ENCODE measurements at regions not wholly inside any gene's neighbourhood (a gene's known extent, or its start where the extent isn't known, plus 50 kb on each side); places are given as distances from the start of the nearest gene placed in this dataset.

DNA sequence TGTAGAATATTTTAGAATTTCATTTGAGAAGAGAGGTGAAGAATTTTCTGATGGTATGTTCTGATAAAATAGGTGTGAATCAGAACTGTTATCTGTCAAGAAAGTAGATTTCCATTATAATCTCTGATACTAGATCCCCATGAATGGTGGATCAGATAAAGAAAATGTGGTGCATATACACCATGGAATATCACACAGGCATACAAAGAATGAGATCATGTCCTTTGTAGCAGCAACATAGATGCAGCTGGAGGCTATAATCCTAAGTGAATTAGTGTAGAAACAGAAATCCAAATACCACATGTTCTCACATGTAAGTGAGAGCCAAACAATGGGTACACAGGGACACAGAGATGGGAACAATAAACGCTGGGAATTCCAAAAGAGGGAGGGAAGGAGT, 372.0 kb upstream of the ATP2B1 start:
- H4K20me1 ChIP-seq (ENCODE audit: insufficient read depth, low read length): no peaks in the 10 kb centered on the region
- no peaks in the 10 kb centered on the region for H3K9me3 ChIP-seq (ENCODE audit: insufficient read depth, low read length)
- no peak overlapping the region for H2AFZ ChIP-seq (ENCODE audit: low read depth, low read length)
- no peaks in the 10 kb centered on the region for H3K79me2 ChIP-seq (ENCODE audit: low read length)
- H3K27ac ChIP-seq (ENCODE audit: low read length): no peak overlapping the region
- no peaks in the 10 kb centered on the region for H3K4me1 ChIP-seq (ENCODE audit: low read length)
- TF ChIP-seq, protein P1, sequence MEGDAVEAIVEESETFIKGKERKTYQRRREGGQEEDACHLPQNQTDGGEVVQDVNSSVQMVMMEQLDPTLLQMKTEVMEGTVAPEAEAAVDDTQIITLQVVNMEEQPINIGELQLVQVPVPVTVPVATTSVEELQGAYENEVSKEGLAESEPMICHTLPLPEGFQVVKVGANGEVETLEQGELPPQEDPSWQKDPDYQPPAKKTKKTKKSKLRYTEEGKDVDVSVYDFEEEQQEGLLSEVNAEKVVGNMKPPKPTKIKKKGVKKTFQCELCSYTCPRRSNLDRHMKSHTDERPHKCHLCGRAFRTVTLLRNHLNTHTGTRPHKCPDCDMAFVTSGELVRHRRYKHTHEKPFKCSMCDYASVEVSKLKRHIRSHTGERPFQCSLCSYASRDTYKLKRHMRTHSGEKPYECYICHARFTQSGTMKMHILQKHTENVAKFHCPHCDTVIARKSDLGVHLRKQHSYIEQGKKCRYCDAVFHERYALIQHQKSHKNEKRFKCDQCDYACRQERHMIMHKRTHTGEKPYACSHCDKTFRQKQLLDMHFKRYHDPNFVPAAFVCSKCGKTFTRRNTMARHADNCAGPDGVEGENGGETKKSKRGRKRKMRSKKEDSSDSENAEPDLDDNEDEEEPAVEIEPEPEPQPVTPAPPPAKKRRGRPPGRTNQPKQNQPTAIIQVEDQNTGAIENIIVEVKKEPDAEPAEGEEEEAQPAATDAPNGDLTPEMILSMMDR (IDR thresholded peaks at IDR 0.05; ENCODE audit: low read depth, low read length): no peak
- no peak for TF ChIP-seq EZH2phosphoT487 (IDR thresholded peaks at IDR 0.05; ENCODE audit: low read depth)
- H3K4me3 ChIP-seq (ENCODE audit: low read length): no peak overlapping the region
- no peak overlapping the region for H3K9ac ChIP-seq (ENCODE audit: low read length)
- no peak overlapping the region for H3K4me2 ChIP-seq (ENCODE audit: low read length)
- H3K27me3 ChIP-seq (ENCODE audit: low read depth, low read length): no peaks in the 10 kb centered on the region
- H3K36me3 ChIP-seq (replicated peaks; ENCODE audit: low read depth, low read length): no peaks in the 10 kb centered on the region

DNA sequence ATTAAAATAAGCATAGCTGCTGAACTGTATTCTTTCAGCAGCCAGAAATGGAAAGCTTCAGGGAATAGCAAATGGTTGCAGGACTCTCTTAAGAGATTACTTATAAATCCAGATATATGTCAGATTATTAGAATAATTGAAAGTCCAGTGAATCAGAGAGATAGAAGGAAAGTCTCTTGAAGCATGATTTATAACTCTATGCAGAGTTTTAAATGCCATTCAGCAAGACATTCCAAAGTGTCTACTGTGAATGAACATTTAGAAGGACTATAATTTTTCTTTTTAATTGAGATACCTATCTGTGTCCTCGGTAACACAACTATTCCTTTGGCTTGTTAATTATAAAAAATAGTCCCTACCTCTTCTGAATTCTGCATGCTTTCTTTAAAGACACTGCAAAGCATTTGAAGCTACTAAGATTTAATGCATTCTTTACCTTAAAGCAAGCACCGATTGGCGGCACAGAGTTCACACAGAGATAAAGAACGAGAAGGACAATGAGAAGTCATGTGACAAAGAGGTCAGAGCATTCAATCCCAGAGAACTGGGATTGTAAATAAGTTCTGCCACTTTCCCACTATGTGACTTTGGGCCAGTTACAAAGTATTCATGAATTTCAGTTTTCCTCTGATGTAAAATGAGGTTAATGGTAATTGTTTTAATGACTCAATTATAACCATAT, 371.0 kb upstream of the ATP2B1 start:
- no peaks in the 10 kb centered on the region for H3K27me3 ChIP-seq (ENCODE audit: low read depth, low read length)
- no peaks in the 10 kb centered on the region for H4K20me1 ChIP-seq (ENCODE audit: insufficient read depth, low read length)
- TF ChIP-seq, protein P1 (IDR thresholded peaks at IDR 0.05; ENCODE audit: low read depth, low read length): no peak
- no peak for TF ChIP-seq EZH2phosphoT487 (IDR thresholded peaks at IDR 0.05; ENCODE audit: low read depth)
- no peaks in the 10 kb centered on the region for H3K36me3 ChIP-seq (replicated peaks; ENCODE audit: low read depth, low read length)
- no peak overlapping the region for H3K4me2 ChIP-seq (ENCODE audit: low read length)
- no peak overlapping the region for H3K27ac ChIP-seq (ENCODE audit: low read length)
- no peaks in the 10 kb centered on the region for H3K4me1 ChIP-seq (ENCODE audit: low read length)
- H3K9me3 ChIP-seq (ENCODE audit: insufficient read depth, low read length): no peaks in the 10 kb centered on the region
- no peak overlapping the region for H3K9ac ChIP-seq (ENCODE audit: low read length)
- H3K79me2 ChIP-seq (ENCODE audit: low read length): no peaks in the 10 kb centered on the region
- H3K4me3 ChIP-seq (ENCODE audit: low read length): no peak overlapping the region
- H2AFZ ChIP-seq (ENCODE audit: low read depth, low read length): no peak overlapping the region

DNA sequence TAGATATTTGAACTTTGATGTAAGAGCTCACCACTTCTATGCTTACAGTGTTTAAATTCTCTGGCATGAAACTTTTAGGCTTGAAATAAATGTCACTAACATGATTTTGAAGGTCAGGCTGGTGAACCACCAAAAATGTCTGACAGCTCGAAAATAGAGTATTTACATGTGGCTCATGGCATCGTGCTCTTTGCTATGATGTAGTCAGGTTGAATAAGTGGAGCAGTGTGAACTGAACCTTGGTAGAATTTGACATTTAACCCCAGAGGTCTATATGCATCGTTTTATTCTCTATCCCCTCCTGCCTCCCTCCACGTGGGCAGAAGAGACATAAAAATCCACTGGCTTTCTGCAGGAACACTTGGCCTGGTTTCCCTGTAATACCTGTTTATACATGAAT, 369.7 kb upstream of the ATP2B1 start:
- Histone ChIP-seq H3K27ac (ENCODE audit: low read length) (no peak overlapping the region), H3K36me3 (replicated peaks; ENCODE audit: low read depth, low read length) (no peaks in the 10 kb centered on the region), H3K9ac (ENCODE audit: low read length) (no peak overlapping the region), H3K4me3 (ENCODE audit: low read length) (no peak overlapping the region), H2AFZ (ENCODE audit: low read depth, low read length) (no peak overlapping the region), H3K27me3 (ENCODE audit: low read depth, low read length) (no peaks in the 10 kb centered on the region), H4K20me1 (ENCODE audit: insufficient read depth, low read length) (no peaks in the 10 kb centered on the region), H3K79me2 (ENCODE audit: low read length) (no peaks in the 10 kb centered on the region), H3K9me3 (ENCODE audit: insufficient read depth, low read length) (no peaks in the 10 kb centered on the region), H3K4me2 (ENCODE audit: low read length) (no peak overlapping the region), H3K4me1 (ENCODE audit: low read length) (no peaks in the 10 kb centered on the region)
- TF ChIP-seq EZH2phosphoT487 (IDR thresholded peaks at IDR 0.05; ENCODE audit: low read depth): no peak
- TF ChIP-seq, protein P1 (IDR thresholded peaks at IDR 0.05; ENCODE audit: low read depth, low read length): no peak

DNA sequence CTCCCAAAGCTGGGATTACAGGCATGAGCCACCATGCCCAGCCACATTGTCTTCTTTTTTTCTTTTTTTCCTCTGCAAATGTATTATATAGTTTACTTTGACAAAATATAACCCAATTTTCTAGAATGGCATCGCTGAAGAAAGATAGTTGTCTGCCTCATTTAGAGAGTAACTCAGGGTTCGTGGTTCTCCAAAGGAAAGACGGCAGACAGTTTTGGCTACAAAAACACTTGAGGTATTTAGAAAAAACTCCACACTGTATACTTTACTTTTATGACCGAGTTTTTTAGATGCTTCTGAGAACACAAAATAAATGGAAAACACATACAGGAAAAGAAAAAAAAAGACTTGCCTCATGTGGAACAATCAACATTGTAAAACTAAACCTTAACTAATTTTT, 369.1 kb upstream of the ATP2B1 start:
- H3K27ac ChIP-seq (ENCODE audit: low read length): no peak overlapping the region

More for the DNA sequence above, 369.1 kb upstream of the ATP2B1 start:
- Histone ChIP-seq H3K4me3 (ENCODE audit: low read length) (no peak overlapping the region), H3K4me1 (ENCODE audit: low read length) (no peaks in the 10 kb centered on the region), H3K9me3 (ENCODE audit: insufficient read depth, low read length) (no peaks in the 10 kb centered on the region), H3K79me2 (ENCODE audit: low read length) (no peaks in the 10 kb centered on the region), H3K36me3 (replicated peaks; ENCODE audit: low read depth, low read length) (no peaks in the 10 kb centered on the region), H3K9ac (ENCODE audit: low read length) (no peak overlapping the region), H2AFZ (ENCODE audit: low read depth, low read length) (no peak overlapping the region), H3K27me3 (ENCODE audit: low read depth, low read length) (no peaks in the 10 kb centered on the region), H3K4me2 (ENCODE audit: low read length) (no peak overlapping the region), H4K20me1 (ENCODE audit: insufficient read depth, low read length) (no peaks in the 10 kb centered on the region)
- no peak for TF ChIP-seq EZH2phosphoT487 (IDR thresholded peaks at IDR 0.05; ENCODE audit: low read depth)
- TF ChIP-seq, protein P1 (IDR thresholded peaks at IDR 0.05; ENCODE audit: low read depth, low read length): no peak
